Erythroblast (primary cell): ENCODE measurements at regions not wholly inside any gene's neighbourhood (a gene's known extent, or its start where the extent isn't known, plus 50 kb on each side); places are given as distances from the start of the nearest gene placed in this dataset.

ENCODE experiments used
- GATA1 ChIP-seq: IDR thresholded peaks from 2 replicates; pipeline ENCODE4 v1.6.1; 2011; ENCODE audit warnings: low read depth, mild to moderate bottlenecking, control low read depth, low read length, moderate library complexity
- POLR2A ChIP-seq: IDR thresholded peaks from 2 replicates; pipeline ENCODE4 v1.6.1; 2011; ENCODE audit warnings: mild to moderate bottlenecking, low read length

DNA sequence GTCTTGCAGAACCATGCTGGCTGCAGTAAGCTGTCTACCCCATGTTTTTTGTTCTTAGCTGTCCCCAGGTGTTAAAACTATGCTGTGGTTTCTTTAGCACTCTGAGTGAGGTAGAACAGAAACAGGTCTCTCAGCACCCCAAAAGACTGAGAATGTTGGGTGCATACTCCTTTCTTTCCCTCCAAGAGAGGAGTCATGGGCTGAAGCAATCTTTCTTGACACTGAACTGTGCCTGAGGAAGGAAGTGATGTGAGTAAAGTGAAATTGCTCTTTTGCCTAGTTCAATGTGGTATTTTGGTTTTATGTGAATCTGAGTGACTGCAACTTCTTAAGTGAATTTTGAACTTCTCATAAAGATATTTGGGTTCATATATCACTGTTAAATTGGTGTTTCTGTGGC lies 138.0 kb upstream of the MCHR2 start:
- TF ChIP-seq POLR2A (no peak), GATA1 (no peak)
